Suprapubic skin (tissue), 3 donors: ENCODE measurements at regions not wholly inside any gene's neighbourhood (a gene's known extent, or its start where the extent isn't known, plus 50 kb on each side); places are given as distances from the start of the nearest gene placed in this dataset.
"Not testable (repeated sequence)": the region's sequence is repeated elsewhere in the genome, so short reads cannot be mapped to it uniquely, and the experiment has no call there.

Source experiments
- CTCF ChIP-seq, 2 donors: fragments of 200-600 bp in 1 of 2; fragments of 450-650 bp in 1 of 2; sonication (generic) in 1 of 2; IDR thresholded peaks; one replicate each; pipeline ENCODE4 v1.5.1; 2016 to 2019; ENCODE audit warnings: antibody characterized with exemption in 2 of 2, mild to moderate bottlenecking in 1 of 2, moderate library complexity in 1 of 2
- POLR2AphosphoS5 ChIP-seq, 3 donors: sonication (generic); formaldehyde crosslinking; IDR thresholded peaks; one replicate each; pipeline ENCODE4 v1.6.1; 2017; ENCODE audit warnings: antibody characterized with exemption in 3 of 3

- not testable (repeated sequence) for TF ChIP-seq CTCF, POLR2AphosphoS5 (IDR thresholded peaks at IDR 0.05)
These were observed 301.8 kb downstream of the CWH43 start for GRCh38 chr4:49287893-49288292.
